A673 (cell line): ENCODE measurements at regions not wholly inside any gene's neighbourhood (a gene's known extent, or its start where the extent isn't known, plus 50 kb on each side); places are given as distances from the start of the nearest gene placed in this dataset.

ENCODE experiments used
- BruUV-seq: library from RNA; stranded (reverse); fragments of 400-500 nt; replicated peaks from 2 replicates; lab custom pipeline; 2021; lab: Mats Ljungman, UMichigan
- CTCF ChIA-PET: fragments of 300-600 bp; sonication (Branson Sonifier 250); formaldehyde crosslinking; loops from one replicate; lab custom pipeline; 2022; ENCODE audit warnings: antibody characterized with exemption; lab: Charles Lee
- POLR2A ChIA-PET: fragments of 300-600 bp; sonication (Branson Sonifier 250); formaldehyde crosslinking; loops from one replicate; lab custom pipeline; 2022; ENCODE audit warnings: antibody characterized with exemption; ENCODE audit not compliant: low non-redundant PET; lab: Charles Lee
- DNase-seq: peaks from one replicate; pipeline ENCODE4 v3.0.0-alpha.2; 2015; ENCODE audit warnings: low spot score
- H3K27ac ChIP-seq: fragments of 200-600 bp; sonication (generic); 2 replicates; pipeline ENCODE4 v1.5.1; 2016; ENCODE audit warnings: mixed run types, low read depth, mild to moderate bottlenecking, mixed read lengths, antibody characterized with exemption, low read length; ENCODE audit not compliant: poor library complexity, severe bottlenecking
- H3K27me3 ChIP-seq: fragments of 200-600 bp; sonication (generic); replicated peaks from 2 replicates; pipeline ENCODE4 v1.6.1; 2017; ENCODE audit warnings: mixed run types, low read depth, mild to moderate bottlenecking, mixed read lengths, antibody characterized with exemption, low read length; ENCODE audit not compliant: insufficient read depth, poor library complexity
- H3K36me3 ChIP-seq: fragments of 200-600 bp; sonication (generic); 2 replicates; pipeline ENCODE4 v1.6.1; 2016; ENCODE audit warnings: mixed run types, mild to moderate bottlenecking, mixed read lengths, antibody characterized with exemption, low read length; ENCODE audit not compliant: insufficient read depth, poor library complexity, severe bottlenecking
- H3K4me1 ChIP-seq: fragments of 200-600 bp; sonication (generic); 2 replicates; pipeline ENCODE4 v1.6.1; 2017; ENCODE audit warnings: mixed run types, mild to moderate bottlenecking, mixed read lengths, antibody characterized with exemption, low read length; ENCODE audit not compliant: insufficient read depth, poor library complexity, severe bottlenecking
- H3K4me3 ChIP-seq: fragments of 200-600 bp; sonication (generic); 2 replicates; pipeline ENCODE4 v1.5.1; 2016; ENCODE audit warnings: low read depth, mixed run types, mild to moderate bottlenecking, mixed read lengths, low read length; ENCODE audit not compliant: poor library complexity, severe bottlenecking
- H3K9me3 ChIP-seq: fragments of 200-600 bp; sonication (generic); 2 replicates; pipeline ENCODE4 v1.6.1; 2016; ENCODE audit warnings: mixed run types, low read depth, mild to moderate bottlenecking, mixed read lengths, antibody characterized with exemption, low read length; ENCODE audit not compliant: poor library complexity, severe bottlenecking
- EZH2 ChIP-seq: fragments of 200-600 bp; sonication (generic); IDR thresholded peaks from 2 replicates; pipeline ENCODE4 v1.6.1; 2017; ENCODE audit warnings: borderline replicate concordance, low read depth, mild to moderate bottlenecking, mixed read lengths, antibody characterized with exemption, low read length; ENCODE audit not compliant: poor library complexity, severe bottlenecking
- intact Hi-C: fragments of 100-400 bp; cut with micrococcal nuclease; formaldehyde crosslinking; loops from one replicate; pipeline ENCODE4 v1.10.0; 2022; ENCODE audit not compliant: unreplicated experiment
- TF ChIP-seq, protein P1 (sequence below): fragments of 300-800, 200-600 bp; sonication (generic); conservative IDR thresholded peaks from 2 replicates; pipeline ENCODE4 v1.5.1; 2017; ENCODE audit warnings: low read depth, mild to moderate bottlenecking, antibody characterized with exemption, low read length, moderate library complexity, mixed read lengths

DNA sequence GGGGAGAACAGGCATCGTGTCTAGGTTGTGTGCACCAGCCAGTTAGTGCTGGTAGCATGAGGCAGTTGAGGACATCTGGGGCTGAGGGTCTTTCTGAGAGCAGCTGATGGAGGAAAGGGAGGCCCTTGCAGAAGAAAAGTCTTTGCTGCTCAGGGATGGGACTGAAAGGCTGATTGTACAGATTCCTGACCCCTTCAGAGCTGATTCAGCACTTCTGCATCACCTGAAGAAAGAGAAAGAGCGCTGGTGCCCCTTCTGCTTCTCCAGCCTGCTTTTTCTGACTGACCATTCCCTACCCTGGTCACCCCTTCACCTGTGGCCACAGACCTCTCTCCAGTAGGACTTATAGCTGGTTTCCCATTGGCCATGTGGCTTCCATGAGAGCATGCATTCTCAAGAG is 476.2 kb downstream of the TSHZ3 start:
- no peaks in the 10 kb centered on the region for H3K4me1 ChIP-seq
- no peak overlapping the region for H3K4me3 ChIP-seq
- DNase-seq = no peak
- no TSS peak for BruUV-seq
- H3K27ac ChIP-seq = no peak overlapping the region
- ChIA-PET POLR2A (no interaction called here), CTCF (no interaction called here)
- intact Hi-C loops = no loop called here
- no peak for TF ChIP-seq EZH2
- TF ChIP-seq, protein P1, sequence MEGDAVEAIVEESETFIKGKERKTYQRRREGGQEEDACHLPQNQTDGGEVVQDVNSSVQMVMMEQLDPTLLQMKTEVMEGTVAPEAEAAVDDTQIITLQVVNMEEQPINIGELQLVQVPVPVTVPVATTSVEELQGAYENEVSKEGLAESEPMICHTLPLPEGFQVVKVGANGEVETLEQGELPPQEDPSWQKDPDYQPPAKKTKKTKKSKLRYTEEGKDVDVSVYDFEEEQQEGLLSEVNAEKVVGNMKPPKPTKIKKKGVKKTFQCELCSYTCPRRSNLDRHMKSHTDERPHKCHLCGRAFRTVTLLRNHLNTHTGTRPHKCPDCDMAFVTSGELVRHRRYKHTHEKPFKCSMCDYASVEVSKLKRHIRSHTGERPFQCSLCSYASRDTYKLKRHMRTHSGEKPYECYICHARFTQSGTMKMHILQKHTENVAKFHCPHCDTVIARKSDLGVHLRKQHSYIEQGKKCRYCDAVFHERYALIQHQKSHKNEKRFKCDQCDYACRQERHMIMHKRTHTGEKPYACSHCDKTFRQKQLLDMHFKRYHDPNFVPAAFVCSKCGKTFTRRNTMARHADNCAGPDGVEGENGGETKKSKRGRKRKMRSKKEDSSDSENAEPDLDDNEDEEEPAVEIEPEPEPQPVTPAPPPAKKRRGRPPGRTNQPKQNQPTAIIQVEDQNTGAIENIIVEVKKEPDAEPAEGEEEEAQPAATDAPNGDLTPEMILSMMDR = no peak
- H3K27me3 ChIP-seq = no peaks in the 10 kb centered on the region
- no peaks in the 10 kb centered on the region for H3K36me3 ChIP-seq
- H3K9me3 ChIP-seq = no peaks in the 10 kb centered on the region

DNA sequence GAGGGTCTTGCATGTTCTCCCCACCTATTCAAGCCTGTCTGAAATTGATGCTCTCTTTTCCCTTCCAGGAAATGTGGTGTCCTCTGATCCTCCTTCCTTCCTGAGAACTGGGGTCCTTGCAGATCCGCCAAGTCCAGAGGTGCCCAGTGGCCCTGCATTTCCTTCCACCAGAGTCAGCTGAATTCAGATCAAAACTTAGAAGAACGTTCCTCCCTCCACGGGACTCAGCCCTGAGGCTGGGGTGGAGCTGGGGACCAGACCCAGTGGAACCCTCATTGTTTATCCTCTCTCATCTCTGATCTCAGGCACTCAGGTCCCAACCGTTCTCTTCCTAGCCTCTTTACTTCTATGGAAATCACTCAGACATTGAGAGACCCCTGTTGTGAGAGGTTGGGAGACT is 477.3 kb downstream of the TSHZ3 start:
- no peaks in the 10 kb centered on the region for H3K4me1 ChIP-seq
- no peak for DNase-seq
- TF ChIP-seq, protein P1 = no peak
- TF ChIP-seq EZH2 = no peak
- H3K4me3 ChIP-seq = no peak overlapping the region
- H3K36me3 ChIP-seq = no peaks in the 10 kb centered on the region
- ChIA-PET POLR2A (no interaction called here), CTCF (no interaction called here)
- intact Hi-C loops = no loop called here
- H3K27me3 ChIP-seq = no peaks in the 10 kb centered on the region
- no peaks in the 10 kb centered on the region for H3K9me3 ChIP-seq
- H3K27ac ChIP-seq = no peak overlapping the region
- BruUV-seq = no TSS peak

DNA sequence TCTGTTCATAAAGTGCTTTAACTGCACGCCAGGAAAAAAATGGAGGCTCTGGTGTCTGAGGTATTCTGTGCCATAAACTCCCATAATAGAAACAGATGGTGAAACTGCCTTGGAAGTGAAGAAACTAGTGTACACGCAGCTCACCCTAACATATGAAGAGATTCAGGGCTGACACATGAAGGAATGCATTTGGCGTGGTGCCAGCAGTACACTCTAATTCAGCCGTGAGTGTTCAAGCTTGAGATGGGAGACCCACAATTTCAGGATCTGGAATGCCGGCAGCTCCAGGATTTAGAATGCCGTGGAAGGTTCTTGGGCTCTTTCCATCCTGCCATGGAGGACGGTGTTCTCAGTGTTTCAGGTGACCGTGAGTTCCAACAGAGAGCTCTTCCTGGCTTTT is 478.4 kb downstream of the TSHZ3 start:
- Histone ChIP-seq H3K27me3 (no peaks in the 10 kb centered on the region), H3K36me3 (no peaks in the 10 kb centered on the region), H3K4me3 (no peak overlapping the region), H3K27ac (no peak overlapping the region), H3K9me3 (no peaks in the 10 kb centered on the region), H3K4me1 (no peaks in the 10 kb centered on the region)
- TF ChIP-seq EZH2 = no peak
- TF ChIP-seq, protein P1 = no peak
- ChIA-PET POLR2A (no interaction called here), CTCF (no interaction called here)
- no TSS peak for BruUV-seq
- peak; percentile 58 for DNase-seq
- intact Hi-C loops = no loop called here
